Chondrocyte (in vitro differentiated cells): ENCODE measurements at regions not wholly inside any gene's neighbourhood (a gene's known extent, or its start where the extent isn't known, plus 50 kb on each side); places are given as distances from the start of the nearest gene placed in this dataset.

Experiments used
- DNase-seq: peaks from one replicate; pipeline ENCODE4 v3.0.0; 2021; ENCODE audit warnings: mixed read lengths, low spot score
- H3K27ac Mint-ChIP-seq: one replicate; pipeline ENCODE4 v1.8.0; 2021; ENCODE audit warnings: mild to moderate bottlenecking, moderate library complexity, mixed read lengths; ENCODE audit not compliant: unreplicated experiment
- H3K27me3 Mint-ChIP-seq: 2 replicates; pipeline ENCODE4 v1.8.0; 2021; ENCODE audit warnings: low read depth, mixed read lengths
- H3K36me3 Mint-ChIP-seq: 2 replicates; pipeline ENCODE4 v1.8.0; 2021; ENCODE audit warnings: low read depth, mixed read lengths
- H3K4me1 Mint-ChIP-seq: 2 replicates; pipeline ENCODE4 v1.8.0; 2021; ENCODE audit warnings: low read depth, mild to moderate bottlenecking, mixed read lengths
- H3K4me3 Mint-ChIP-seq: one replicate; pipeline ENCODE4 v1.8.0; 2021; ENCODE audit warnings: mild to moderate bottlenecking, moderate library complexity, mixed read lengths; ENCODE audit not compliant: unreplicated experiment
- H3K9me3 Mint-ChIP-seq: 2 replicates; pipeline ENCODE4 v1.8.0; 2021; ENCODE audit warnings: low read depth, mixed read lengths
- TF ChIP-seq, protein P1 (sequence below): fragments of 200-600 bp; sonication (generic); IDR thresholded peaks from 2 replicates; pipeline ENCODE4 v1.5.0; 2021; ENCODE audit warnings: antibody characterized with exemption, mild to moderate bottlenecking, moderate library complexity

DNA sequence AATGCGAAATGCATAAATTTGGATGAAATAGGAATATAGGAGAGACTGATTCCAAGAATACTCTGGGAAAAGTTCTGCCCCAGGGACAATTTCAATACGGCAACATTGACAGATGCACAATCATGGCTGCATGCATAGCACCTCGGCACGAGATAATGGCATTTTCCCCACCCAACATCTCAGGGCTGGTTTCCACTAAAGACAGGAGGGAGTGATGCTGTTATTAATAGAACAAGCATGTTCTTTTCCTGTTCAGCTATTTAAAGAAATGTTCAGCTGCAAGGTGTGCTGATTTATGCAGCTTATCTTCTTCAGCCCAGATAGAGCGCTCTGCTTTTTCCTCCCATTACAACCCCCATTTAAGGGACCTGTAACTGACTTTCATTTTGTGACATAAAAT lies 740.2 kb downstream of the TLR4 start:
- peaks cover 3% of the 10 kb centered on the region for H3K27me3 Mint-ChIP-seq
- no peak overlapping the region for H3K4me3 Mint-ChIP-seq
- no peaks in the 10 kb centered on the region for H3K36me3 Mint-ChIP-seq
- H3K9me3 Mint-ChIP-seq = no peaks in the 10 kb centered on the region
- H3K4me1 Mint-ChIP-seq = no peaks in the 10 kb centered on the region
- TF ChIP-seq, protein P1, sequence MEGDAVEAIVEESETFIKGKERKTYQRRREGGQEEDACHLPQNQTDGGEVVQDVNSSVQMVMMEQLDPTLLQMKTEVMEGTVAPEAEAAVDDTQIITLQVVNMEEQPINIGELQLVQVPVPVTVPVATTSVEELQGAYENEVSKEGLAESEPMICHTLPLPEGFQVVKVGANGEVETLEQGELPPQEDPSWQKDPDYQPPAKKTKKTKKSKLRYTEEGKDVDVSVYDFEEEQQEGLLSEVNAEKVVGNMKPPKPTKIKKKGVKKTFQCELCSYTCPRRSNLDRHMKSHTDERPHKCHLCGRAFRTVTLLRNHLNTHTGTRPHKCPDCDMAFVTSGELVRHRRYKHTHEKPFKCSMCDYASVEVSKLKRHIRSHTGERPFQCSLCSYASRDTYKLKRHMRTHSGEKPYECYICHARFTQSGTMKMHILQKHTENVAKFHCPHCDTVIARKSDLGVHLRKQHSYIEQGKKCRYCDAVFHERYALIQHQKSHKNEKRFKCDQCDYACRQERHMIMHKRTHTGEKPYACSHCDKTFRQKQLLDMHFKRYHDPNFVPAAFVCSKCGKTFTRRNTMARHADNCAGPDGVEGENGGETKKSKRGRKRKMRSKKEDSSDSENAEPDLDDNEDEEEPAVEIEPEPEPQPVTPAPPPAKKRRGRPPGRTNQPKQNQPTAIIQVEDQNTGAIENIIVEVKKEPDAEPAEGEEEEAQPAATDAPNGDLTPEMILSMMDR = no peak
- H3K27ac Mint-ChIP-seq = no peak overlapping the region
- DNase-seq = no peak

DNA sequence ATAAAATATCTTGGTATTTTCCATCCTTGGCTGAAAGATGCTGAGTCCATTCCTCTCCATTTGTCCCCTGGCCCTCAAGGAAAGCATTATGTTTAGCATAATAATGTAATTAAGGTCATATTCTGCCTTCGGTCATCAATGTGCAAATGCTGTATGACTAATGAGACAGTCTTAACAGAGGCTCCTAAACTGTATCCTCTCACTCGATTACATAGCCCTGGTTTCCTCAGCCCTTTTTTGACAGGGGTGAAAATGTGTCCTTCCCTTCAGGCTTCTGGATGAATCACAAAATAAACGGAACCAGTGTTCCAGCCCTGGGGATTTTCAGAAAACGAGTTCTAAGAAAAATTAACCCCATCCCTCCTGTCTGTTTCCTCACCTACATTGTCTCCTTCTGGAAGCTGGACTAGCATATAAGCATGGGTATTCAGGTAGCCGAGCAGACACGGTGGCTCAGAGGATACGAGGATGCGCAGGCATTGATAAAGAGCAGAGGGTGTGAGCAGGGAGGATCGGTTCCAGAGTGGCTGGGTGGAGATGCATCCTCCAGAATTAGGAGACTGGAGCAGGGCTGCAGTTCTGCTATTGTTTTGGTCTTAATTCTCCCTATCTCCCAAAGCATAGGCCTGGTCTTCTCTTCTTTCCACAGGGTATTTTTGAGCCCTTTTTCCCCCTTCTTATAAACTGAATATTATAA lies 742.9 kb downstream of the TLR4 start:
- Mint-ChIP-seq H3K9me3 (no peaks in the 10 kb centered on the region), H3K36me3 (no peaks in the 10 kb centered on the region), H3K4me3 (no peak overlapping the region), H3K4me1 (no peaks in the 10 kb centered on the region), H3K27ac (no peak overlapping the region), H3K27me3 (peaks cover 5% of the 10 kb centered on the region)
- TF ChIP-seq, protein P1 = no peak
- no peak for DNase-seq

DNA sequence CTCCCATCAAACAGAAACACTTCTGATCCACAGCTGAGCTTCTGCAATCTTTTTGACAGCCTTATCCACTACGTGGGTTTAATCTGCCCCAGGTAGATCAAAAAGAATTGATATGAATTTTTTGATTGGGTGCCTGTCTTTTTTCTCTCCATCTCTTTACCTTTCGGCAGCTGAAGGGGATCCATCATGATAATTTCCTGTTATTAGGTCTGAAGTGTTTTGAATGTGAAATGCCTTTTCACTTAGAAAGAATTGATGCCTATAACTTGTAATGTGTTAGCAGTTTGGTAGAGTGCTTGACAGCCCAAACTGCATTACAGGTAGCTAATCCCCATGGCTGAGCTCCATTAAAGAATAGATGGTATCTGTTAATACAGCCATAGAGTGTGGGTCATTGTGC lies 745.4 kb downstream of the TLR4 start:
- TF ChIP-seq, protein P1 = no peak
- H3K27me3 Mint-ChIP-seq = peaks cover 5% of the 10 kb centered on the region
- no peaks in the 10 kb centered on the region for H3K4me1 Mint-ChIP-seq
- DNase-seq = no peak
- H3K4me3 Mint-ChIP-seq = no peak overlapping the region
- H3K27ac Mint-ChIP-seq = no peak overlapping the region
- H3K36me3 Mint-ChIP-seq = no peaks in the 10 kb centered on the region
- no peaks in the 10 kb centered on the region for H3K9me3 Mint-ChIP-seq

DNA sequence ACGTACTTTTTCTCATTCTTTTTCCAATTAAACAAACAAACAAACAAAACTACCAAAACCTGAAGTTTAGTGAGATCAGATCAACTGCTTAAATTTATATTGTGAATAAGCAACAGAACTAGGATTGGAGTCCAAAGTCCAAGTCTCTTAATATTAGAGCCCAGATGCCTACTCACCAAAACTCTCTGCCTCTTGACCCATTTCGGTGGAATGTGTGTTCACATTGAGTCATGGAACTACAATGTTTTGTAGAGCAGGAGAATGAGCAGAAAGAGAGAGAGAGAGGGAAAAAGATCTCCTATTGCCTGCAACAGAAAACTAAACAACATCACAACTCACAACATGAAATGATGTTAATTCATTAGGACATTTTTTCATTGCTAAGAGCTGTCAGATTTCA lies 751.1 kb downstream of the TLR4 start:
- H3K4me3 Mint-ChIP-seq = no peak overlapping the region
- H3K9me3 Mint-ChIP-seq = peaks cover 4% of the 10 kb centered on the region
- H3K27ac Mint-ChIP-seq = no peak overlapping the region
- DNase-seq = no peak
- peaks cover 7% of the 10 kb centered on the region for H3K27me3 Mint-ChIP-seq
- TF ChIP-seq, protein P1 = no peak
- H3K4me1 Mint-ChIP-seq = no peaks in the 10 kb centered on the region
- H3K36me3 Mint-ChIP-seq = no peaks in the 10 kb centered on the region

DNA sequence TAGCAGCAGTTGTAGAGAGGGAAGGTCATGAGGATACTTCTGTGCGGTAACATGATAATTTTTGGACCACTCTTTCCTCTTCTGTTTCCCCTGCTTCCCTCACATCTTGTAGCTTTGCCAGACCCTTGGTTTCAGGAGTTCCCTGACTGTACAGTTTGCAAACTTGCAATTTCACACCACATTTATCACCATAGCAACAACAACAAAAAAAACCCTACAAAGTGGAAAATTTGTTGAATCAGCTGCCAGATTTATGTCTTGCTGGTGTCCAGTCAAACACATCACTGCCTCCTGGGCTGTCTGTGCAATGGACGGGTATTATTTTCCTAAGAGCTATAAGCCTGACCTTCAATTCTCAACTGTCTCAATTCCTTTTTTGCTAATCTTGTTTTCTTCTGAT lies 751.6 kb downstream of the TLR4 start:
- no peaks in the 10 kb centered on the region for H3K36me3 Mint-ChIP-seq
- peaks cover 4% of the 10 kb centered on the region for H3K9me3 Mint-ChIP-seq
- H3K27ac Mint-ChIP-seq = no peak overlapping the region
- no peaks in the 10 kb centered on the region for H3K4me1 Mint-ChIP-seq
- TF ChIP-seq, protein P1 = no peak
- peaks cover 7% of the 10 kb centered on the region for H3K27me3 Mint-ChIP-seq
- H3K4me3 Mint-ChIP-seq = no peak overlapping the region
- no peak for DNase-seq
